Left ventricle myocardium superior (tissue), 1 donor: ENCODE measurements at regions not wholly inside any gene's neighbourhood (a gene's known extent, or its start where the extent isn't known, plus 50 kb on each side); places are given as distances from the start of the nearest gene placed in this dataset.

Source experiments
- ATAC-seq: fragments of 200-7000 bp; cut with Tn5 transposase; one replicate; pipeline ENCODE4 v1.9.1; 2020; ENCODE audit warnings: mild to moderate bottlenecking, moderate library complexity
- DNase-seq: peaks from one replicate; pipeline ENCODE4 v3.0.0-alpha.2; 2020
- intact Hi-C: fragments of 100-400 bp; cut with micrococcal nuclease; formaldehyde crosslinking; loops from one replicate; pipeline ENCODE4 v1.11.0; 2022
- donor health status: DM: no; HTN: yes; CAD: no; lungs with severe emphysema.

DNA sequence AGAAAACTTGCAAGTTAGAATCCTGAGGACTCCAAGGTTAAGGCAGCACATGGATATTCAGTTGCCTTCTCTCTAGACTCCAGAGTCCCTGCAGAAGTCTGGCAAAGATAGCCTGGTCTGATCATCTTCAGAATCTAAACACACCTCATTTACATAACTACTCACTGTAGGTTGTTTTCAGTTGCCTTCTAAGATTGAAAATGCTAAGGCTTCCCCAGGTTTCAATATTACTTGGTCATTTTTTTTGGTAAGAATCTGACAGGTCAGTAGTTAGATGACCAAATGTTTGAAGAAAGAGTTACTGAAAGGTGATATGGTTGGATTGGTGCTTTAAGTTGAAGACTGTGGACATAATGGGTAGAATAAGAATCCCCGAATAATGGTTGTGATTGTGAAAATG is 205.4 kb upstream of the KCNJ16 start:
- no peak for DNase-seq
- intact Hi-C loops = no loop called here
- ATAC-seq = no peak

- ATAC-seq (no peak), DNase-seq (no peak)
- intact Hi-C loops = no loop called here
These were observed 204.9 kb upstream of the KCNJ16 start for GRCh38 chr17:69870091-69870530.

DNA sequence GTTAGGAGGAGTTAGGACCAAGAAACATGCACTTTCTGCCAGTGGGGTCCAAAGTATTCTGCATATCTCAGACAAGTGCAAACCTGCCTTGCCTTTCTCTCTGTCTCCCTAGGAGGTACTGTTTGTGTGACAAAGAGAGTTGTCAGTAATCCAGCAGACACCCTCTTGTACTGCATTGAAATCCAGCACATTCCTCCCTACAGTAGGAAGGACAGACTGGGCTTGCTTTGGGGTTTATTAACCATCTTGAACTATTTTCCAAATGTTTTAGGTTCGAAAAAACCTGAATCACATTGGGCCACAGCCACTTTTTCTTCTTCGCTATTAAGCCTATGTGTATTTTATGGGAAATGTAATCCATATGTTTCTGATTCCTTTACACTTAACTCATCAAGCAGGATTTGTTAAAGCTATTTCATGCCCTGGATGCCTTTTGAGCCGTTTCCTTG is 204.2 kb upstream of the KCNJ16 start:
- no peak for DNase-seq
- no peak for ATAC-seq
- intact Hi-C loops = no loop called here

- DNase-seq (no peak), ATAC-seq (no peak)
- intact Hi-C loops = no loop called here
These were observed 203.7 kb upstream of the KCNJ16 start for GRCh38 chr17:69871318-69871717.

- intact Hi-C loops = no loop called here
- ATAC-seq (no peak), DNase-seq (no peak)
These were observed 202.3 kb upstream of the KCNJ16 start for GRCh38 chr17:69872675-69873262.

- intact Hi-C loops = no loop called here
- DNase-seq (no peak), ATAC-seq (peak; percentile 12)
These were observed 200.8 kb upstream of the KCNJ16 start for GRCh38 chr17:69874175-69874670.

GRCh38 chr17:69876757-69877156 is 198.3 kb upstream of the KCNJ16 start:
- no peak for DNase-seq
- no peak for ATAC-seq
- intact Hi-C loops = no loop called here

DNA sequence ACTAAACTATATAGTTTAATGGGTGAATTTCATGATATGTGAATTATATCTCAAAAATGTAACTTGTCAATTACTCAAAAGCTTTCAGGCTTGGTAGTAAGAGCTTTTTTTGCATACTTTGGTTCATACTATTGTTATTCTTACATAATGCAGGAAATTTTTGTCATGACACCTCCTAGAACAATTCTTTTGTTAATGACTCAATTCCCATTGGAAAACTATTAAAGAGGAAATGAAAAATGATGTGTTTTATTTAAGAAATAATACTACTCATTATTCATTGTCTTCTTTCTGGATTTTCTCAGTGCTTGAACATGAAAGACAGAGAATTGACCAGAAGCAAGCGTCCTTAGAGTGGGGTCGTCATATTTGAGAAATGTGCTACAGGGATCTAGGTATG is 196.4 kb upstream of the KCNJ16 start:
- intact Hi-C loops = no loop called here
- ATAC-seq = no peak
- no peak for DNase-seq

DNA sequence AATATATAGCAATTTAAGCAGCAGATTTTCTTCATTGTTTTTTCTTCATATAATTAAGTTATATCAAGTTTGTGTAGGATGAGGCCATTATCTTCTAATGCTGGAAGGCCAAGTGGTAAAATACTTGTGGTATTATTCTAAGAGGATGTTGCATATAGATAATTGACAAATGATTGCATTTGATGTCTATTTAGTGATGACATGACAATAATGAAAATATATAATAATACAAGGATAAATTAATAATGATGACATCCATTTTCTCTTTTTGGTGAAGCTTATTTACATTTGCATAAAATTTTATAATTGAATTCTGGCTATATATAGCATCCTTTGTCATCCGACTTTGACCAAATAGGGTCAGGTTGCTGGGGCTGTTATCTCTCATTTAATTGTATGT is 195.4 kb upstream of the KCNJ16 start:
- intact Hi-C loops = no loop called here
- ATAC-seq (no peak), DNase-seq (no peak)

DNA sequence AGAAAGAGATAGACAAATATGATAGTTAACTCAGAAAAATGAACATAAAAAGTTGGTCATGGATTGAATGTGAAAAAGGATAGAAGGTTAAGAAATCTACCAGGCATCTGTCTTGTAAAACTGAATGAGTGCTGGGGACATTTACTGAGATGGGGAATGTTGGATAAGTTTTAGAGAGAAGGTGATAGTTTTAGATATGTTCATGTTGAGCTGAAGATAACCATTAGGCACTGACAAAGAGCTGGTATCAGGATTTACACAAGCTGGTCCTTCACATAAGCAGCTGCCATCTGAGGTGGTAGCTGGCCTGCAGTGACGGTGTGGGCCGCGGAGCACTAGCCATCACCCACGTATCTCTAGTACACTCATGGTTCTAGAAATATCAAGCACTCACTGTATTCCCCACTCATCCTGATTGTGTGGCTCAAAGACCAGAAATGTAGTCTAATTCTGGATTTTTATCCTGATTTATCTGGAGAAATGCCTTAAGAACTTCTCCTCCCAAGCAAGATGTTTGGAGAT is 194.4 kb upstream of the KCNJ16 start:
- ATAC-seq (no peak), DNase-seq (no peak)
- intact Hi-C loops = no loop called here

- ATAC-seq (no peak), DNase-seq (no peak)
- intact Hi-C loops = no loop called here
These were observed 192.7 kb upstream of the KCNJ16 start for GRCh38 chr17:69882281-69882680.

- intact Hi-C loops = no loop called here
- ATAC-seq = no peak
- DNase-seq = no peak
These were observed 191.9 kb upstream of the KCNJ16 start for GRCh38 chr17:69883120-69883519.

- DNase-seq (no peak), ATAC-seq (no peak)
These were observed 190.7 kb upstream of the KCNJ16 start for GRCh38 chr17:69884356-69884755.

DNA sequence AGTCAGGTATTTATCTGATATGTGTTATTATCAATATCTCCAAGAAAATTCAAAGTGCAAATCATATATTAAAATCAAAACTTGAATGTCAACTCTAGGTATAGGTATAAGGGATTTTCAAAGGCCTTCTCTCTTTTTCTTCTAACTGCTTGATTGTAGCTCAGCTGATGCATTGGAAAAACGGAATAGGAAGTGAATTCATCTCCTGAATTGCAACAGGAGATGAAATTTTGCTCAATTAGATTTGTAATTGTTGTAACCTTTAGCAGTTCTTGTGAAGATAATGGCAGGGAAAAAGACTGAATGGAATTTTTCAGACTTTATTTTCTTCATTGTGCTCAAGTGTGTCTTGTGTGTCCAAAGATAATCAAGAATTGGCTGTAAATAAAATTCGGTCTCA is 190.2 kb upstream of the KCNJ16 start:
- intact Hi-C loops = no loop called here
- DNase-seq = no peak
- ATAC-seq = no peak

More at GRCh38 chr17:69884356-69884755, 190.7 kb upstream of the KCNJ16 start:
- intact Hi-C loops = no loop called here

GRCh38 chr17:69898601-69899000 is 176.4 kb upstream of the KCNJ16 start:
- ATAC-seq (no peak), DNase-seq (no peak)
- intact Hi-C loops = no loop called here

GRCh38 chr17:69900101-69900500 is 174.9 kb upstream of the KCNJ16 start:
- intact Hi-C loops = no loop called here
- no peak for ATAC-seq
- no peak for DNase-seq

DNA sequence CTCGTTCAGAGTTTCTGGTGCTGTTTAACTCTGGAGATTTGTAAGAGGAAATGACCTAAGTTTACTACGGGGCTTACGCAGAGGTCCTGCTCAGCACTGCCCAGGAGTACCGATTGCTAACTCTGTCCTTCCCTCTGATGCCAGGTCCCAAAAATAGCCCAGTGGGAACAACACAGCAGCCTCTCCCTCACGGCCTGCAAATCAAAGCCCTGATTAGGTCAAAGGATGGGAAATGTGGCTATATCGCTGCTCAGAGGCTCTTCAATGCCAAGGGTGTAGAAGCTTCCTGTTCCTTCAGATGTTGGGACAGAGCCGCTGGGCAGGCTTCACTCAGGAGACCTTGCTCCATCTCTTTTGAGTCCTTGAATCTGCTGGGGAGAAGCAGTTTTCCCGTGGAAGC is 174.2 kb upstream of the KCNJ16 start:
- ATAC-seq (peak; percentile 99), DNase-seq (peak; percentile 32)
- intact Hi-C loops = no loop called here

DNA sequence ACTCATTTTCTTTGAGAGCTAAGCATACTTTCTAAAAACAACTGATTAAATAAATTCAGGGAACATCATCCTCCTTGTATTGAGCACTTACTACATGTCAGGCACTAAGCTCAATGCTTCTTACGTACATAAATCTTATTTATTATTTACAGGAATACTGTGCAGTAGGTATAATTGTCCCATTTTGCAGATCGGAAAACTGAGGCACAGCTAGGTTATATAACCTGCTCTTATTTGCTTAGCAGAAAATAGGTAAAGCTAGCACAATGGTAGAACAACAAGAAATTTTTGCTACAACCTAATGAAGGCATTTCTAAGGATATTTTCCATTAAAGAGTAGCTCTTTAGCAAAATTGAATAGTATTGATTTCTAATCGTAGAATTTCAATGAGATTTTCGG is 168.7 kb upstream of the KCNJ16 start:
- ATAC-seq = no peak
- intact Hi-C loops = no loop called here
- no peak for DNase-seq

DNA sequence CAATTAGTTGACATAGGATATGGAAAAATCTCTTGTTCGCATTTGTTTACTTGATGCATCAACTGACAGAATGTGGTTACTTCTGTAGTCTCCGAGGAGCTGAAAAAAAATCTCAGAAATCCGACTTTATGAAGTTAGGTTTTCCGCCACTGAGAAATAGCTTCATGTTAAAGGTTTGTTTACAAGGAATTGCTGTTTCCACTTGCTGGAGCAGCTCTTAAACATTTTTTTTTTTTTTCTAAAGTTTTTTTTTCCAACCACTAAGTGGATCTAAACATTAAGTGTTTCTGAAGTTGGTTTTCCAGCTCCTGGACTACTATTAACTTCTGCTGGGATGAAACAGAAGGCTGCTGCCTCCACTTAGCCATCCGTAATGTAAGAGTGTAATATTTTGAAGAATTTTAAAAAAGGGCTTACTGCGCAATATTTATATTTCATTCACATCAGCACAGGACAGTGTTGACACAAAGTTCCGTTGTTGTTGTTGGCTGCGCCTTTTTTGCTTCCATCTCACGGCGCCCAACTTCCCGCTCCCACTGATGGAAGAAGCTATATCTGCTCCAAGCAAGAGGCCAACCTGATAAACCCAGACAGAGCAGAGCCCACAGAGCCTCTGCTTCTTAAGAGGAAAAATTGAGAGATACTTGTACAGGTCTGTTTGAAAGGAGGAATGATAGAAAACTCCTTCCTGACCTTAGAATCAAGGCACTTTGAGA is 167.7 kb upstream of the KCNJ16 start:
- intact Hi-C loops = no loop called here
- DNase-seq (no peak), ATAC-seq (peak; percentile 63)

DNA sequence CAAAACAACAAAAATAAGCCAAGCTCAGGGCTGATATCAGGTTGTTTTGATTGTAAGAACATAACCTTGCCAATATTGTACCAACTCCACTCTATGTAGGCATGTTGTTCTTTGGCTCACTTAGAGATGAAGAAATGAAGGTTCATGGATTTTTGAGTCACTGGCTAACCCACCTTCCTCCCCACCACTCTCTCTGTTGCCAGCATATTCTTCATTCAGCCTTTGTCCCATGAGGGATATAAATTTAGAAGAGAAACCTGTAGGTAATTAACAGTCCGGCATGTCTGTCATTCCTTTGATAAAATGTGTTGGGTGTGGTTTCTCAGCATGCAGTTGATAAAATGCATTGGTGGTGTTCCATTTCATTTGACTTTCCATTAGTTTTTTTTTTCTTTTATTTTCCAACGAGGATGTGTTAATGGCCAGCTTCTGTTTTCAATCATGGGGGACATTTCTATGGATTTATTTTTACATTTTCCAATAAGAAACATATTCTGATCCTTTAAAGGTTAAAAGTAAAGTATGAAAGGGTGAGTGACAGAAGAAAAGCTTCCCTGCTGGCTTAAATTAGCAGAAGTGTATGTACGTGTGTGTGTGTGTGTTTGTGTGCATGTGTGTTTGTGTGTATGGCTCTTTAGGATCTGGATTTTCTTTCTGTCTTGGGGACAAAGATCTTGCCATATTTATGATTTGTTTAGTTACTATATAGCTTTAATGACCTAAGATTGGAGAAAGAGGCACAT is 166.2 kb upstream of the KCNJ16 start:
- no peak for ATAC-seq
- intact Hi-C loops = no loop called here
- DNase-seq = no peak
